ENCODE measurements at regions not wholly inside any gene's neighbourhood (a gene's known extent, or its start where the extent isn't known, plus 50 kb on each side); places are given as distances from the start of the nearest gene placed in this dataset.

- Histone ChIP-seq H2AFZ (ENCODE audit: low read length) (no peak overlapping the region), H3K9me2 (replicated peaks; ENCODE audit: low read length) (no peaks in the 10 kb centered on the region), H3F3A (ENCODE audit: low read length, unreplicated experiment) (no peaks in the 10 kb centered on the region), H3K4me2 (ENCODE audit: low read length) (no peak overlapping the region), H3K79me2 (ENCODE audit: low read length) (no peaks in the 10 kb centered on the region), H3K4me1 (ENCODE audit: insufficient read depth, low read length) (peaks cover 16% of the 10 kb centered on the region), H3K9me3 (ENCODE audit: low read length) (no peaks in the 10 kb centered on the region), H3K9ac (ENCODE audit: low read length) (no peak overlapping the region), H4K20me1 (ENCODE audit: low read length) (no peaks in the 10 kb centered on the region), H3K36me3 (ENCODE audit: low read depth, low read length) (no peaks in the 10 kb centered on the region), H3K27me3 (ENCODE audit: low read length) (peaks cover 6% of the 10 kb centered on the region), H3K27ac (ENCODE audit: low read length) (no peak overlapping the region), H3K4me3 (ENCODE audit: low read length) (no peak overlapping the region)
- DNase-seq, result no peak
- CTCF ChIA-PET, result no interaction called here
- POLR2A ChIA-PET (ENCODE audit: unreplicated experiment), result no interaction called here
- intact Hi-C loops (cut with micrococcal nuclease), result no loop called here
- no peak for ATAC-seq
- no TSS peak for BruUV-seq (replicated peaks)
- TF ChIP-seq EZH2 (IDR thresholded peaks at IDR 0.05; ENCODE audit: low read length, unreplicated experiment), result no peak
- no peak for TF ChIP-seq EZH2phosphoT487 (IDR thresholded peaks at IDR 0.05; ENCODE audit: borderline replicate concordance, low read length)
- TF ChIP-seq CTCF (conservative IDR thresholded peaks at IDR 0.05; ENCODE audit: low read depth, low read length), result no peak
Measured at GRCh38 chr2:30022444-30023071, 101.2 kb upstream of the ALK start.

- DNase-seq (no peak), ATAC-seq (no peak)
- BruUV-seq (replicated peaks), result no TSS peak
- Histone ChIP-seq H3K27ac (ENCODE audit: low read length) (no peak overlapping the region), H3F3A (ENCODE audit: low read length, unreplicated experiment) (no peaks in the 10 kb centered on the region), H3K9me2 (replicated peaks; ENCODE audit: low read length) (no peaks in the 10 kb centered on the region), H3K4me2 (ENCODE audit: low read length) (no peak overlapping the region), H3K4me1 (ENCODE audit: insufficient read depth, low read length) (peaks cover 16% of the 10 kb centered on the region), H2AFZ (ENCODE audit: low read length) (no peak overlapping the region), H4K20me1 (ENCODE audit: low read length) (no peaks in the 10 kb centered on the region), H3K9me3 (ENCODE audit: low read length) (no peaks in the 10 kb centered on the region), H3K27me3 (ENCODE audit: low read length) (no peaks in the 10 kb centered on the region), H3K36me3 (ENCODE audit: low read depth, low read length) (no peaks in the 10 kb centered on the region), H3K79me2 (ENCODE audit: low read length) (no peaks in the 10 kb centered on the region), H3K4me3 (ENCODE audit: low read length) (no peak overlapping the region), H3K9ac (ENCODE audit: low read length) (no peak overlapping the region)
- intact Hi-C loops (cut with micrococcal nuclease), result no loop called here
- ChIA-PET CTCF (no interaction called here), POLR2A (ENCODE audit: unreplicated experiment) (no interaction called here)
- TF ChIP-seq EZH2phosphoT487 (IDR thresholded peaks at IDR 0.05; ENCODE audit: borderline replicate concordance, low read length) (no peak), CTCF (conservative IDR thresholded peaks at IDR 0.05; ENCODE audit: low read depth, low read length) (no peak), EZH2 (IDR thresholded peaks at IDR 0.05; ENCODE audit: low read length, unreplicated experiment) (no peak)
Measured at GRCh38 chr2:30024281-30024680, 102.9 kb upstream of the ALK start.

Data from PC-3 (cell line).